ENCODE measurements at regions not wholly inside any gene's neighbourhood (a gene's known extent, or its start where the extent isn't known, plus 50 kb on each side); places are given as distances from the start of the nearest gene placed in this dataset.

- ChIA-PET POLR2A (no interaction called here), CTCF (interaction anchor here (0.5 to 2.4 kb wide), 15 partner anchors 11 to 306 kb away, joined by 3 to 9 read pairs (median 3); no protein-coding TSS in a partner anchor)
- Histone ChIP-seq H3K36me3 (ENCODE audit: control insufficient read depth in 2 of 2, insufficient read depth in 1 of 2, low read length in 2 of 2) (no peaks in the 10 kb centered on the region), H3K4me1 (ENCODE audit: control insufficient read depth, insufficient read depth, low read length) (no peaks in the 10 kb centered on the region), H3K4me3 (ENCODE audit: low read depth, low read length) (no peak overlapping the region), H3K9me3 (ENCODE audit: control insufficient read depth, insufficient read depth, low read depth, low read length) (no peaks in the 10 kb centered on the region), H3K27ac (ENCODE audit: extremely low read depth, low read depth, low read length) (no peak overlapping the region)
- TF ChIP-seq CTCF (tag by site-specific recombination; IDR thresholded peaks at IDR 0.05) (peak; percentile 78), ZNF521 (tag by site-specific recombination; IDR thresholded peaks at IDR 0.05) (no peak), ZNF571 (tag by site-specific recombination; IDR thresholded peaks at IDR 0.05) (no peak), EGR2 (tag by site-specific recombination; IDR thresholded peaks at IDR 0.05; ENCODE audit: low read depth) (no peak), SP7 (tag by site-specific recombination; IDR thresholded peaks at IDR 0.05) (no peak), ZNF473 (tag by site-specific recombination; IDR thresholded peaks at IDR 0.05) (no peak), SCRT1 (tag by site-specific recombination; IDR thresholded peaks at IDR 0.05; ENCODE audit: borderline replicate concordance) (no peak), ZBTB20 (tag by site-specific recombination; IDR thresholded peaks at IDR 0.05) (no peak), ZNF335 (tag by site-specific recombination; conservative IDR thresholded peaks at IDR 0.05) (peak; percentile 66; the same call in 1 of the 2 replicates), ZSCAN30 (tag by site-specific recombination; IDR thresholded peaks at IDR 0.05) (no peak), GLIS1 (tag by site-specific recombination; IDR thresholded peaks at IDR 0.05) (peak; percentile 52), ZNF654 (tag by site-specific recombination; IDR thresholded peaks at IDR 0.05; ENCODE audit: low read depth) (peak; percentile 65), ZNF404 (tag by site-specific recombination; IDR thresholded peaks at IDR 0.05) (no peak), ZNF549 (tag by site-specific recombination; IDR thresholded peaks at IDR 0.05) (no peak), ZFHX2 (tag by site-specific recombination; conservative IDR thresholded peaks at IDR 0.05) (peak; percentile 17; the same call in 1 of the 2 replicates), ZFP3 (tag by site-specific recombination; IDR thresholded peaks at IDR 0.05; ENCODE audit: low read depth) (no peak)
Measured at GRCh38 chr15:31435261-31435911, 108.8 kb downstream of the KLF13 start.

- no peak overlapping the region for H3K4me3 ChIP-seq (ENCODE audit: low read depth, low read length)
- no peaks in the 10 kb centered on the region for H3K4me1 ChIP-seq (ENCODE audit: control insufficient read depth, insufficient read depth, low read length)
- POLR2A ChIA-PET, result no interaction called here
- TF ChIP-seq ZNF157 (tag by site-specific recombination; IDR thresholded peaks at IDR 0.05), result no peak
- TF ChIP-seq TCF7L2 (IDR thresholded peaks at IDR 0.05; ENCODE audit: borderline replicate concordance, low read depth, low read length), result no peak
- peak; percentile 37; the same call in 1 of the 2 replicates for TF ChIP-seq ZNF335 (tag by site-specific recombination; conservative IDR thresholded peaks at IDR 0.05)
- CTCF ChIA-PET, result interaction anchor here (0.6 to 2.4 kb wide), 7 partner anchors 18 to 307 kb away, joined by 3 to 9 read pairs (median 3); no protein-coding TSS in a partner anchor
- H3K27ac ChIP-seq (ENCODE audit: extremely low read depth, low read depth, low read length), result no peak overlapping the region
- H3K36me3 ChIP-seq (ENCODE audit: control insufficient read depth in 2 of 2, insufficient read depth in 1 of 2, low read length in 2 of 2), result no peaks in the 10 kb centered on the region
- no peaks in the 10 kb centered on the region for H3K9me3 ChIP-seq (ENCODE audit: control insufficient read depth, insufficient read depth, low read depth, low read length)
Measured at GRCh38 chr15:31435912-31436628, 109.4 kb downstream of the KLF13 start.

GRCh38 chr15:31437686-31438085 lies 111.1 kb downstream of the KLF13 start:
- CTCF ChIA-PET, result interaction anchor here (0.6 to 4.3 kb wide), 4 partner anchors 23 to 85 kb away, joined by 3 to 26 read pairs (median 4); no protein-coding TSS in a partner anchor
- H3K27ac ChIP-seq (ENCODE audit: extremely low read depth, low read depth, low read length), result no peak overlapping the region

More at GRCh38 chr15:31437686-31438085, 111.1 kb downstream of the KLF13 start:
- POLR2A ChIA-PET, result no interaction called here
- Histone ChIP-seq H3K4me3 (ENCODE audit: low read depth, low read length) (no peak overlapping the region), H3K36me3 (ENCODE audit: control insufficient read depth in 2 of 2, insufficient read depth in 1 of 2, low read length in 2 of 2) (no peaks in the 10 kb centered on the region), H3K9me3 (ENCODE audit: control insufficient read depth, insufficient read depth, low read depth, low read length) (no peaks in the 10 kb centered on the region), H3K4me1 (ENCODE audit: control insufficient read depth, insufficient read depth, low read length) (no peaks in the 10 kb centered on the region)
- TF ChIP-seq ZNF248 (tag by site-specific recombination; IDR thresholded peaks at IDR 0.05) (no peak), ZFP69B (tag by site-specific recombination; IDR thresholded peaks at IDR 0.05) (no peak), ZNF768 (tag by site-specific recombination; IDR thresholded peaks at IDR 0.05) (no peak), ZBTB8A (tag by site-specific recombination; IDR thresholded peaks at IDR 0.05) (no peak), MEIS1 (CRISPR knock-in tag; IDR thresholded peaks at IDR 0.05; ENCODE audit: borderline replicate concordance) (no peak)
- TF ChIP-seq, protein P1, sequence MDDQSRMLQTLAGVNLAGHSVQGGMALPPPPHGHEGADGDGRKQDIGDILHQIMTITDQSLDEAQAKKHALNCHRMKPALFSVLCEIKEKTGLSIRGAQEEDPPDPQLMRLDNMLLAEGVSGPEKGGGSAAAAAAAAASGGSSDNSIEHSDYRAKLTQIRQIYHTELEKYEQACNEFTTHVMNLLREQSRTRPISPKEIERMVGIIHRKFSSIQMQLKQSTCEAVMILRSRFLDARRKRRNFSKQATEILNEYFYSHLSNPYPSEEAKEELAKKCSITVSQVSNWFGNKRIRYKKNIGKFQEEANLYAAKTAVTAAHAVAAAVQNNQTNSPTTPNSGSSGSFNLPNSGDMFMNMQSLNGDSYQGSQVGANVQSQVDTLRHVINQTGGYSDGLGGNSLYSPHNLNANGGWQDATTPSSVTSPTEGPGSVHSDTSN (CRISPR knock-in tag; IDR thresholded peaks at IDR 0.05), result no peak
- TF ChIP-seq, protein P2, sequence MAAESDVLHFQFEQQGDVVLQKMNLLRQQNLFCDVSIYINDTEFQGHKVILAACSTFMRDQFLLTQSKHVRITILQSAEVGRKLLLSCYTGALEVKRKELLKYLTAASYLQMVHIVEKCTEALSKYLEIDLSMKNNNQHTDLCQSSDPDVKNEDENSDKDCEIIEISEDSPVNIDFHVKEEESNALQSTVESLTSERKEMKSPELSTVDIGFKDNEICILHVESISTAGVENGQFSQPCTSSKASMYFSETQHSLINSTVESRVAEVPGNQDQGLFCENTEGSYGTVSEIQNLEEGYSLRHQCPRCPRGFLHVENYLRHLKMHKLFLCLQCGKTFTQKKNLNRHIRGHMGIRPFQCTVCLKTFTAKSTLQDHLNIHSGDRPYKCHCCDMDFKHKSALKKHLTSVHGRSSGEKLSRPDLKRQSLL (tag by site-specific recombination; IDR thresholded peaks at IDR 0.05), result no peak

Data from HEK293 (cell line).